OCI-LY1 (cell line): ENCODE measurements at regions not wholly inside any gene's neighbourhood (a gene's known extent, or its start where the extent isn't known, plus 50 kb on each side); places are given as distances from the start of the nearest gene placed in this dataset.
"Not testable (repeated sequence)": the region's sequence is repeated elsewhere in the genome, so short reads cannot be mapped to it uniquely, and the experiment has no call there.

Source experiments
- H2AFZ ChIP-seq: fragments of 200-600 bp; sonication (generic), shearing (Covaris generic); 2 replicates; pipeline ENCODE4 v1.6.0; 2014; ENCODE audit warnings: antibody characterized with exemption, mild to moderate bottlenecking, low read length
- H3F3A ChIP-seq: fragments of 200-600 bp; sonication (generic), shearing (Covaris generic); 2 replicates; pipeline ENCODE4 v1.6.0; 2014; ENCODE audit warnings: mild to moderate bottlenecking, antibody characterized with exemption, low read length, moderate library complexity; ENCODE audit not compliant: insufficient read depth
- H3K27ac ChIP-seq: fragments of 200-600 bp; sonication (generic); 2 replicates; pipeline ENCODE4 v1.5.1; 2014; ENCODE audit warnings: low read length, mixed run types, mild to moderate bottlenecking, low read depth; ENCODE audit not compliant: poor library complexity, severe bottlenecking
- H3K27me3 ChIP-seq: fragments of 200-600 bp; sonication (generic); 2 replicates; pipeline ENCODE4 v1.6.0; 2014; ENCODE audit warnings: antibody characterized with exemption, mild to moderate bottlenecking, low read length, moderate library complexity; ENCODE audit not compliant: insufficient read depth
- H3K36me3 ChIP-seq: fragments of 200-600 bp; sonication (generic); 2 replicates; pipeline ENCODE4 v1.6.1; 2014; ENCODE audit warnings: mild to moderate bottlenecking, antibody characterized with exemption, low read length, moderate library complexity, mixed read lengths; ENCODE audit not compliant: insufficient read depth
- H3K4me1 ChIP-seq: fragments of 200-600 bp; sonication (generic); 2 replicates; pipeline ENCODE4 v1.5.1; 2014; ENCODE audit warnings: mild to moderate bottlenecking, low read length, moderate library complexity; ENCODE audit not compliant: insufficient read depth, severe bottlenecking
- H3K4me2 ChIP-seq: fragments of 200-600 bp; sonication (generic), shearing (Covaris generic); 2 replicates; pipeline ENCODE4 v1.6.1; 2014; ENCODE audit warnings: low read length
- H3K4me3 ChIP-seq: fragments of 200-600 bp; sonication (generic); 2 replicates; pipeline ENCODE4 v1.5.1; 2014; ENCODE audit warnings: low read length, low read depth, mild to moderate bottlenecking, mixed read lengths; ENCODE audit not compliant: poor library complexity, severe bottlenecking
- H3K79me2 ChIP-seq: fragments of 200-600 bp; shearing (Covaris generic); 2 replicates; pipeline ENCODE4 v1.6.1; 2016; ENCODE audit warnings: mixed run types, low read length, mixed read lengths; ENCODE audit not compliant: insufficient read depth
- H3K9ac ChIP-seq: fragments of 200-600 bp; sonication (generic), shearing (Covaris generic); 2 replicates; pipeline ENCODE4 v1.6.1; 2014; ENCODE audit warnings: mild to moderate bottlenecking, low read length, mixed read lengths
- H3K9me2 ChIP-seq: fragments of 200-600 bp; sonication (generic), shearing (Covaris generic); 2 replicates; pipeline ENCODE4 v1.6.1; 2014; ENCODE audit warnings: low read depth, mild to moderate bottlenecking, low read length, mixed read lengths
- H3K9me3 ChIP-seq: fragments of 200-600 bp; shearing (Covaris generic); 2 replicates; pipeline ENCODE4 v1.6.1; 2014; ENCODE audit warnings: low read length, mixed read lengths
- H4K20me1 ChIP-seq: fragments of 200-600 bp; sonication (generic), shearing (Covaris generic); 2 replicates; pipeline ENCODE4 v1.6.0; 2016; ENCODE audit warnings: mild to moderate bottlenecking, low read length; ENCODE audit not compliant: insufficient read depth
- CTCF ChIP-seq: fragments of 200-600 bp; sonication (generic), shearing (Covaris generic); IDR thresholded peaks from 2 replicates; pipeline ENCODE4 v1.5.1; 2017; ENCODE audit warnings: mild to moderate bottlenecking, antibody characterized with exemption, low read length, moderate library complexity, mixed read lengths
- EZH2 ChIP-seq: fragments of 200-600 bp; sonication (generic), shearing (Covaris generic); IDR thresholded peaks from 2 replicates; pipeline ENCODE4 v1.8.0; 2017; ENCODE audit warnings: borderline replicate concordance, mixed run types, mild to moderate bottlenecking, antibody characterized with exemption, low read length, moderate library complexity, mixed read lengths

GRCh38 chr5:102666164-102666946 lies 88.8 kb upstream of the PAM start:
- Histone ChIP-seq H3K9me3 (no peaks in the 10 kb centered on the region), H3K27ac (no peak overlapping the region), H3K9me2 (no peaks in the 10 kb centered on the region), H3K4me3 (no peak overlapping the region), H2AFZ (no peak overlapping the region), H3K79me2 (no peaks in the 10 kb centered on the region), H3K27me3 (no peaks in the 10 kb centered on the region), H3K9ac (no peak overlapping the region), H4K20me1 (no peaks in the 10 kb centered on the region), H3F3A (no peaks in the 10 kb centered on the region), H3K36me3 (no peaks in the 10 kb centered on the region), H3K4me1 (no peaks in the 10 kb centered on the region), H3K4me2 (no peak overlapping the region)
- TF ChIP-seq CTCF (no peak), EZH2 (no peak)

GRCh38 chr5:102668220-102668932 lies 86.7 kb upstream of the PAM start:
- Histone ChIP-seq H3K79me2 (no peaks in the 10 kb centered on the region), H4K20me1 (no peaks in the 10 kb centered on the region), H3K9ac (no peak overlapping the region), H3F3A (no peaks in the 10 kb centered on the region), H3K9me2 (no peaks in the 10 kb centered on the region), H3K4me1 (no peaks in the 10 kb centered on the region), H3K27me3 (no peaks in the 10 kb centered on the region), H2AFZ (no peak overlapping the region), H3K4me3 (no peak overlapping the region), H3K9me3 (no peaks in the 10 kb centered on the region), H3K27ac (no peak overlapping the region), H3K4me2 (no peak overlapping the region), H3K36me3 (no peaks in the 10 kb centered on the region)
- TF ChIP-seq CTCF (no peak), EZH2 (no peak)

- Histone ChIP-seq H3K27ac (no peak overlapping the region), H2AFZ (no peak overlapping the region), H3K4me2 (no peak overlapping the region), H3K36me3 (no peaks in the 10 kb centered on the region), H3K9me3 (no peaks in the 10 kb centered on the region), H3K9ac (no peak overlapping the region), H3K4me1 (no peaks in the 10 kb centered on the region), H3K4me3 (no peak overlapping the region), H4K20me1 (no peaks in the 10 kb centered on the region), H3F3A (no peaks in the 10 kb centered on the region), H3K9me2 (no peaks in the 10 kb centered on the region), H3K79me2 (no peaks in the 10 kb centered on the region), H3K27me3 (no peaks in the 10 kb centered on the region)
- TF ChIP-seq CTCF: peak; percentile 59
- TF ChIP-seq EZH2: no peak
Observed at GRCh38 chr5:102670224-102670836, 84.8 kb upstream of the PAM start.

GRCh38 chr5:102671033-102671734 lies 83.9 kb upstream of the PAM start:
- not testable (repeated sequence) for H3K27ac ChIP-seq, H2AFZ ChIP-seq, H3K36me3 ChIP-seq, H4K20me1 ChIP-seq, H3K9ac ChIP-seq, H3K4me1 ChIP-seq, H3K4me3 ChIP-seq, H3K27me3 ChIP-seq, H3K79me2 ChIP-seq, H3K9me3 ChIP-seq, H3K9me2 ChIP-seq, H3F3A ChIP-seq, H3K4me2 ChIP-seq
